ENCODE measurements at regions not wholly inside any gene's neighbourhood (a gene's known extent, or its start where the extent isn't known, plus 50 kb on each side); places are given as distances from the start of the nearest gene placed in this dataset.
A peak's percentile ranks its signal among the peaks of the same experiment; 100 is the strongest.

GRCh38 chr11:127587511-127587910 lies 586.9 kb upstream of the KIRREL3 start:
- Mint-ChIP-seq H3K4me3 (no peak overlapping the region), H3K36me3 (no peaks in the 10 kb centered on the region), H3K27me3 (no peaks in the 10 kb centered on the region), H3K27ac (no peak overlapping the region), H3K4me1 (no peaks in the 10 kb centered on the region), H3K9me3 (peaks cover 10% of the 10 kb centered on the region)
- ATAC-seq (ENCODE audit: low read depth) (no peak), DNase-seq (ENCODE audit: low spot score in 2 of 2) (no peak)

GRCh38 chr11:127576210-127576609 lies 575.6 kb upstream of the KIRREL3 start:
- no peaks in the 10 kb centered on the region for H3K27me3 Mint-ChIP-seq
- H3K9me3 Mint-ChIP-seq, result peaks cover 2% of the 10 kb centered on the region
- no peak overlapping the region for H3K4me3 Mint-ChIP-seq
- ATAC-seq (ENCODE audit: low read depth), result no peak
- no peaks in the 10 kb centered on the region for H3K36me3 Mint-ChIP-seq
- H3K27ac Mint-ChIP-seq, result no peak overlapping the region
- no peaks in the 10 kb centered on the region for H3K4me1 Mint-ChIP-seq
- no peak for DNase-seq (ENCODE audit: low spot score in 2 of 2)

GRCh38 chr11:127574478-127574877 lies 573.9 kb upstream of the KIRREL3 start:
- DNase-seq (ENCODE audit: low spot score in 2 of 2) (no peak), ATAC-seq (ENCODE audit: low read depth) (no peak)
- H3K27me3 Mint-ChIP-seq, result no peaks in the 10 kb centered on the region
- peaks cover 2% of the 10 kb centered on the region for H3K9me3 Mint-ChIP-seq
- H3K4me1 Mint-ChIP-seq, result no peaks in the 10 kb centered on the region
- no peak overlapping the region for H3K27ac Mint-ChIP-seq
- no peaks in the 10 kb centered on the region for H3K36me3 Mint-ChIP-seq
- no peak overlapping the region for H3K4me3 Mint-ChIP-seq

- no peak for ATAC-seq (ENCODE audit: low read depth)
- Mint-ChIP-seq H3K4me1 (no peaks in the 10 kb centered on the region), H3K9me3 (peaks cover 1% of the 10 kb centered on the region), H3K27ac (no peak overlapping the region), H3K27me3 (no peaks in the 10 kb centered on the region), H3K36me3 (no peaks in the 10 kb centered on the region), H3K4me3 (no peak overlapping the region)
- DNase-seq (ENCODE audit: low spot score in 2 of 2), result no peak
These were observed 568.3 kb upstream of the KIRREL3 start for GRCh38 chr11:127568891-127569290.

GRCh38 chr11:127567237-127567932 lies 566.8 kb upstream of the KIRREL3 start:
- ATAC-seq (ENCODE audit: low read depth) (no peak), DNase-seq (ENCODE audit: low spot score in 2 of 2) (no peak)
- no peaks in the 10 kb centered on the region for H3K4me1 Mint-ChIP-seq
- H3K36me3 Mint-ChIP-seq, result no peaks in the 10 kb centered on the region
- no peaks in the 10 kb centered on the region for H3K27me3 Mint-ChIP-seq
- H3K4me3 Mint-ChIP-seq, result no peak overlapping the region
- H3K27ac Mint-ChIP-seq, result no peak overlapping the region
- H3K9me3 Mint-ChIP-seq, result no peaks in the 10 kb centered on the region

- Mint-ChIP-seq H3K4me1 (no peaks in the 10 kb centered on the region), H3K4me3 (no peak overlapping the region), H3K9me3 (no peaks in the 10 kb centered on the region), H3K27ac (no peak overlapping the region), H3K36me3 (no peaks in the 10 kb centered on the region), H3K27me3 (no peaks in the 10 kb centered on the region)
- DNase-seq (ENCODE audit: low spot score in 2 of 2) (no peak), ATAC-seq (ENCODE audit: low read depth) (no peak)
These were observed 564.2 kb upstream of the KIRREL3 start for GRCh38 chr11:127564810-127565209.

- no peak for DNase-seq (ENCODE audit: low spot score in 2 of 2)
- H3K4me3 Mint-ChIP-seq, result no peak overlapping the region
- H3K27me3 Mint-ChIP-seq, result no peaks in the 10 kb centered on the region
- H3K4me1 Mint-ChIP-seq, result no peaks in the 10 kb centered on the region
- no peak overlapping the region for H3K27ac Mint-ChIP-seq
- ATAC-seq (ENCODE audit: low read depth), result no peak
- H3K9me3 Mint-ChIP-seq, result no peaks in the 10 kb centered on the region
- no peaks in the 10 kb centered on the region for H3K36me3 Mint-ChIP-seq
These were observed 559.4 kb upstream of the KIRREL3 start for GRCh38 chr11:127559978-127560377.

GRCh38 chr11:127552446-127552845 lies 551.9 kb upstream of the KIRREL3 start:
- ATAC-seq (ENCODE audit: low read depth), result no peak
- H3K9me3 Mint-ChIP-seq, result peaks cover 5% of the 10 kb centered on the region
- no peaks in the 10 kb centered on the region for H3K27me3 Mint-ChIP-seq
- no peak overlapping the region for H3K27ac Mint-ChIP-seq
- DNase-seq (ENCODE audit: low spot score in 2 of 2), result no peak
- H3K36me3 Mint-ChIP-seq, result no peaks in the 10 kb centered on the region
- H3K4me3 Mint-ChIP-seq, result no peak overlapping the region
- H3K4me1 Mint-ChIP-seq, result no peaks in the 10 kb centered on the region

- Mint-ChIP-seq H3K27me3 (no peaks in the 10 kb centered on the region), H3K9me3 (peaks cover 3% of the 10 kb centered on the region), H3K4me1 (no peaks in the 10 kb centered on the region), H3K4me3 (no peak overlapping the region), H3K27ac (no peak overlapping the region), H3K36me3 (no peaks in the 10 kb centered on the region)
- ATAC-seq (ENCODE audit: low read depth), result no peak
- no peak for DNase-seq (ENCODE audit: low spot score in 2 of 2)
These were observed 530.6 kb upstream of the KIRREL3 start for GRCh38 chr11:127531167-127531566.

- Mint-ChIP-seq H3K9me3 (peaks cover 3% of the 10 kb centered on the region), H3K36me3 (no peaks in the 10 kb centered on the region), H3K27me3 (no peaks in the 10 kb centered on the region), H3K4me3 (no peak overlapping the region), H3K27ac (no peak overlapping the region), H3K4me1 (no peaks in the 10 kb centered on the region)
- DNase-seq (ENCODE audit: low spot score in 2 of 2) (no peak), ATAC-seq (ENCODE audit: low read depth) (no peak)
These were observed 527.7 kb upstream of the KIRREL3 start for GRCh38 chr11:127528297-127528696.

- Mint-ChIP-seq H3K27me3 (no peaks in the 10 kb centered on the region), H3K4me1 (no peaks in the 10 kb centered on the region), H3K4me3 (no peak overlapping the region), H3K9me3 (peaks cover 4% of the 10 kb centered on the region), H3K27ac (no peak overlapping the region), H3K36me3 (no peaks in the 10 kb centered on the region)
- no peak for ATAC-seq (ENCODE audit: low read depth)
- DNase-seq (ENCODE audit: low spot score in 2 of 2), result no peak
These were observed 524.0 kb upstream of the KIRREL3 start for GRCh38 chr11:127524618-127525017.

- DNase-seq (ENCODE audit: low spot score in 2 of 2) (no peak), ATAC-seq (ENCODE audit: low read depth) (no peak)
- H3K4me1 Mint-ChIP-seq, result no peaks in the 10 kb centered on the region
- no peaks in the 10 kb centered on the region for H3K36me3 Mint-ChIP-seq
- H3K27me3 Mint-ChIP-seq, result no peaks in the 10 kb centered on the region
- H3K9me3 Mint-ChIP-seq, result peaks cover 9% of the 10 kb centered on the region
- H3K27ac Mint-ChIP-seq, result peak overlapping the region; percentile 36
- H3K4me3 Mint-ChIP-seq, result no peak overlapping the region
These were observed 520.8 kb upstream of the KIRREL3 start for GRCh38 chr11:127521413-127521812.

- no peak for DNase-seq (ENCODE audit: low spot score in 2 of 2)
- H3K4me1 Mint-ChIP-seq, result no peaks in the 10 kb centered on the region
- H3K27me3 Mint-ChIP-seq, result no peaks in the 10 kb centered on the region
- no peak overlapping the region for H3K4me3 Mint-ChIP-seq
- no peak overlapping the region for H3K27ac Mint-ChIP-seq
- H3K36me3 Mint-ChIP-seq, result no peaks in the 10 kb centered on the region
- no peak for ATAC-seq (ENCODE audit: low read depth)
- peaks cover 7% of the 10 kb centered on the region for H3K9me3 Mint-ChIP-seq
These were observed 507.3 kb upstream of the KIRREL3 start for GRCh38 chr11:127507851-127508250.

- Mint-ChIP-seq H3K9me3 (peaks cover 3% of the 10 kb centered on the region), H3K36me3 (no peaks in the 10 kb centered on the region), H3K4me1 (no peaks in the 10 kb centered on the region), H3K27me3 (no peaks in the 10 kb centered on the region), H3K4me3 (no peak overlapping the region), H3K27ac (no peak overlapping the region)
- no peak for DNase-seq (ENCODE audit: low spot score in 2 of 2)
- ATAC-seq (ENCODE audit: low read depth), result no peak
These were observed 506.1 kb upstream of the KIRREL3 start for GRCh38 chr11:127506647-127507046.

GRCh38 chr11:127506126-127506525 lies 505.6 kb upstream of the KIRREL3 start:
- Mint-ChIP-seq H3K4me1 (no peaks in the 10 kb centered on the region), H3K36me3 (no peaks in the 10 kb centered on the region), H3K27me3 (no peaks in the 10 kb centered on the region), H3K4me3 (no peak overlapping the region), H3K9me3 (peaks cover 2% of the 10 kb centered on the region), H3K27ac (no peak overlapping the region)
- no peak for ATAC-seq (ENCODE audit: low read depth)
- no peak for DNase-seq (ENCODE audit: low spot score in 2 of 2)
